ENCODE measurements at regions not wholly inside any gene's neighbourhood (a gene's known extent, or its start where the extent isn't known, plus 50 kb on each side); places are given as distances from the start of the nearest gene placed in this dataset.

DNA sequence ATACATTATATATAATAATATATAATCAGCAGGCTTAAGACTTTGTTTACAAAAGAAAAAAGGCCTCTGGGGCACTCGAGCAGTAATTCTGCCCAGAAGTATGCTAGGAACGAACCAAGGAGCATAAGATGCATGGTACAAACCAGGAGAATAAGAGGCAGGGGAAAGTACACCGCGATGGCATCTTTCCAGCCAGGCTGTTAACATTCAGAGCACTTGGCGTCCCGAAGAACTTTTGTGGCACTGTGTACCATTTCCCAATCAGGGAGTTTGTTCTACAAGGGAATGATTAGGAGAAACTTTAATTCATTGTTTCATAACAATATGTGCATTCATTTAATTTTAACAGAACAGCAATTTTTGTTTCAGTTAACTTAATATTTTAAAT is 125.1 kb downstream of the WT1 start:
- DNase-seq = peak in 1 of 5 donors; percentile 45
- no peak overlapping the region for H3K4me3 ChIP-seq
- intact Hi-C loops (cut with DNase I) = loop anchor here in 1 of 4 donors (10.0 kb wide), 1 partner anchor 485 kb away; the partner anchor contains the start of gene CCDC73
- 42 to 48% (median 42%) methylated on average over 6 of the region's 6 CpGs for WGBS, 3 donors
- H3K27me3 ChIP-seq = no peaks in the 10 kb centered on the region
- no peaks in the 10 kb centered on the region for H3K9me3 ChIP-seq
- no peak overlapping the region for H3K27ac ChIP-seq
- TF ChIP-seq POLR2A (IDR thresholded peaks at IDR 0.05) (no peak), EP300 (IDR thresholded peaks at IDR 0.05) (no peak)
- TF ChIP-seq, protein P1, sequence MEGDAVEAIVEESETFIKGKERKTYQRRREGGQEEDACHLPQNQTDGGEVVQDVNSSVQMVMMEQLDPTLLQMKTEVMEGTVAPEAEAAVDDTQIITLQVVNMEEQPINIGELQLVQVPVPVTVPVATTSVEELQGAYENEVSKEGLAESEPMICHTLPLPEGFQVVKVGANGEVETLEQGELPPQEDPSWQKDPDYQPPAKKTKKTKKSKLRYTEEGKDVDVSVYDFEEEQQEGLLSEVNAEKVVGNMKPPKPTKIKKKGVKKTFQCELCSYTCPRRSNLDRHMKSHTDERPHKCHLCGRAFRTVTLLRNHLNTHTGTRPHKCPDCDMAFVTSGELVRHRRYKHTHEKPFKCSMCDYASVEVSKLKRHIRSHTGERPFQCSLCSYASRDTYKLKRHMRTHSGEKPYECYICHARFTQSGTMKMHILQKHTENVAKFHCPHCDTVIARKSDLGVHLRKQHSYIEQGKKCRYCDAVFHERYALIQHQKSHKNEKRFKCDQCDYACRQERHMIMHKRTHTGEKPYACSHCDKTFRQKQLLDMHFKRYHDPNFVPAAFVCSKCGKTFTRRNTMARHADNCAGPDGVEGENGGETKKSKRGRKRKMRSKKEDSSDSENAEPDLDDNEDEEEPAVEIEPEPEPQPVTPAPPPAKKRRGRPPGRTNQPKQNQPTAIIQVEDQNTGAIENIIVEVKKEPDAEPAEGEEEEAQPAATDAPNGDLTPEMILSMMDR (IDR thresholded peaks at IDR 0.05) = no peak
- H3K4me1 ChIP-seq (ENCODE audit: insufficient read depth) = peaks cover 3% of the 10 kb centered on the region
- H3K36me3 ChIP-seq = no peaks in the 10 kb centered on the region

DNA sequence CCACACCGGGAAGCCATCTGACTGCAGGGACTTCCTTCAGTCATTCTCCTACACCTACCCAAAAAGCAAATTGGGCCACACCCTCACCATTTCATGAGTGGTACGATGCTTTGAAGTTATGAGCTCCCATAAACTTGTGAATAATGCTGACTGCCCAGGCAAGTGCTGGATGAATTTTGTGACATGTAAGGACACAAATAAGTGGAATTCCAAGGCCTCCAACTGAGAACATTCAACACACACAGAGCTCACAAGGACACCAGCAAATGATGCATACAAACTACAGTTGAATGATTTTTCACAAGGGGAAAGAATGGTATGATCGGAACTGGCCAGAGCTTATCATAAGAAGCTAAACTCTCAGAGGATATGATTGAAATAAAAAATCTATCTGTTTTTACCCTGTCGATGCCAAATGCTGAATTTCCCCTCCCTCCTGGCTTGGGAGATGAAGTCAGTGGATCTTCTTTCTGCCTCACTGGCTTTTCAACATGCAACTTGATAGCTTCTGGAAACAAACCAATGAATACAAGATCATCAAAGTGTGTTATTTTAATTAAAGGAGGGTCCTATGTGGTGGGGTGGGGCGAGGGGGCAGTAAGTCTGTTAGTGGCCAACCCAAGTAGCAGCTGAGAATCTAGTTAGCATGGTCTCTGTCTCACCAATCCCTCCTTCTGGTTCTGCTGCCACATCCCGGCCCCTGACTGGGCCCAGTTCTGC is 123.8 kb downstream of the WT1 start:
- 70 to 81% (median 79%) methylated on average over 6 of the region's 6 CpGs for WGBS, 3 donors
- no peaks in the 10 kb centered on the region for H3K27me3 ChIP-seq
- H3K36me3 ChIP-seq = no peaks in the 10 kb centered on the region
- H3K9me3 ChIP-seq = no peaks in the 10 kb centered on the region
- TF ChIP-seq POLR2A (IDR thresholded peaks at IDR 0.05) (no peak), EP300 (IDR thresholded peaks at IDR 0.05) (no peak)
- TF ChIP-seq, protein P1 (IDR thresholded peaks at IDR 0.05) = no peak
- H3K27ac ChIP-seq = no peak overlapping the region
- peaks cover 3% of the 10 kb centered on the region for H3K4me1 ChIP-seq (ENCODE audit: insufficient read depth)
- DNase-seq = no peak
- intact Hi-C loops (cut with DNase I) = loop anchor here in 1 of 4 donors (10.0 kb wide), 1 partner anchor 483 kb away; the partner anchor contains the start of gene CCDC73
- no peak overlapping the region for H3K4me3 ChIP-seq

DNA sequence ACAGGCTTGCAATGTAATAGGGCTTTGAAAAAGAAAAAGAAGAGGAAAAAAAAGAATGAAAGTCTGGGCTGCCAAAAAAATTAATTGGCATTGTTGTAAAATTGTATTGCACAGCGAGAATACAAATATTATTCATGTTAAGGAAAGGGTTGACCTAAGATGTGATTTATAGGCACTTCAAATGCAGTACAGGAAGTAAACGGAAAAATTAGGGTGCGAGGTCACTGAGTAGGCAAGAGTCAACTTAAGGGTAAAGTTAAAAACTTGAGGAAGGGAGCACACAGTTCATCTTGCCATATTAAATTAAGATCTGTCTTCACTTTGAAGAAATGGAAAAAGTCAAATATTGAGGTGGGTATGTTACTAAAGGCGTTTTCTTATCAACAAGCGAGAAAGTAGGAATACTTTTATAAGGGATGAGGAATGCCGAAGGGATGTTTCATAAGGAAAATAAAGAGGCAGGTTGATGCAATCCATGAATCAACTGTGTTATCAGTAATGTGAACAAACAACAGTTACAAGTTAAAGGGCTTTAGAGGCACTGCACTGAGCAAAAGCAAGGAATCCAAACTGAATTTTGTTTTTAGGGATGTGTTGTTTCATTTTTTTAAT is 123.0 kb downstream of the WT1 start:
- intact Hi-C loops (cut with DNase I) = loop anchor here in 1 of 4 donors (10.0 kb wide), 1 partner anchor 482 kb away; the partner anchor contains the start of gene CCDC73
- no peak overlapping the region for H3K4me3 ChIP-seq
- no peak overlapping the region for H3K27ac ChIP-seq

DNA sequence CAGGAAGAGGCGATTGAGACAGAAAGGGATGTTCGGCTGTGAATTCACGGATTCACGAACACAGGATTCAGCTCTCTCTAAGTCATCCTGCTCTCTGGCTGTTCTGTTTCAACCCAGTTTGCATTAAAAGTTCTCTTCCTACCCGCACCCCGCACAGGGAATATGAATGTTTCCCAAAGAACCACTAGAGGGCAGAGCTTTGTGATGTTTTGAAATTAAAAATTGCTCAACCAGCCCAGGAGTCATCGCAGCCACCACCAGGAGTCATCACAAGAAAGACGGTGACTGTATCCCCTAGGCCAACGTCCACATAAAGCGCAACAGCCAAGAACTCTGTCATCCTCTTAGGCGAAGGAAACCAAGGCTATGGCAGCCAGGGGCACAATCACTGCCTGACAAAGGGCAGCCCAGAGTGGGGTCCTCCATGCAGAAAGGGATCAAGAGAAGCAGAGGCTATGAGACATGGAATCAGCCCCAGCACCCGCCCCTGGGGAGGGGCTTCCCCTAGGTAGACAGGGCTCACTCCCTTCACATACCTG is 122.4 kb downstream of the WT1 start:
- peak; percentile 29 to 69 (median 39) for DNase-seq
- H3K4me3 ChIP-seq = no peak overlapping the region
- WGBS, 3 donors = 9 to 21% (median 10%) methylated on average over 12 of the region's 12 CpGs
- no peaks in the 10 kb centered on the region for H3K27me3 ChIP-seq
- intact Hi-C loops (cut with DNase I) = loop anchor here in 1 of 4 donors (10.0 kb wide), 1 partner anchor 482 kb away; the partner anchor contains the start of gene CCDC73
- no peak for TF ChIP-seq EP300 (IDR thresholded peaks at IDR 0.05)
- TF ChIP-seq, protein P1 (IDR thresholded peaks at IDR 0.05) = peak in 2 of 3 donors; percentile 67 to 79
- H3K36me3 ChIP-seq = no peaks in the 10 kb centered on the region
- no peaks in the 10 kb centered on the region for H3K9me3 ChIP-seq
- peaks cover 3% of the 10 kb centered on the region for H3K4me1 ChIP-seq (ENCODE audit: insufficient read depth)
- no peak overlapping the region for H3K27ac ChIP-seq

More for the DNA sequence above, 123.0 kb downstream of the WT1 start:
- Histone ChIP-seq H3K36me3 (no peaks in the 10 kb centered on the region), H3K9me3 (no peaks in the 10 kb centered on the region), H3K4me1 (ENCODE audit: insufficient read depth) (peaks cover 3% of the 10 kb centered on the region), H3K27me3 (no peaks in the 10 kb centered on the region)
- TF ChIP-seq EP300 (IDR thresholded peaks at IDR 0.05) = no peak
- no peak for TF ChIP-seq POLR2A (IDR thresholded peaks at IDR 0.05)
- TF ChIP-seq, protein P1 (IDR thresholded peaks at IDR 0.05) = no peak
- DNase-seq = no peak
- 22 to 31% (median 30%) methylated on average over 6 of the region's 6 CpGs for WGBS, 3 donors
